ENCODE measurements at regions not wholly inside any gene's neighbourhood (a gene's known extent, or its start where the extent isn't known, plus 50 kb on each side); places are given as distances from the start of the nearest gene placed in this dataset.

DNA sequence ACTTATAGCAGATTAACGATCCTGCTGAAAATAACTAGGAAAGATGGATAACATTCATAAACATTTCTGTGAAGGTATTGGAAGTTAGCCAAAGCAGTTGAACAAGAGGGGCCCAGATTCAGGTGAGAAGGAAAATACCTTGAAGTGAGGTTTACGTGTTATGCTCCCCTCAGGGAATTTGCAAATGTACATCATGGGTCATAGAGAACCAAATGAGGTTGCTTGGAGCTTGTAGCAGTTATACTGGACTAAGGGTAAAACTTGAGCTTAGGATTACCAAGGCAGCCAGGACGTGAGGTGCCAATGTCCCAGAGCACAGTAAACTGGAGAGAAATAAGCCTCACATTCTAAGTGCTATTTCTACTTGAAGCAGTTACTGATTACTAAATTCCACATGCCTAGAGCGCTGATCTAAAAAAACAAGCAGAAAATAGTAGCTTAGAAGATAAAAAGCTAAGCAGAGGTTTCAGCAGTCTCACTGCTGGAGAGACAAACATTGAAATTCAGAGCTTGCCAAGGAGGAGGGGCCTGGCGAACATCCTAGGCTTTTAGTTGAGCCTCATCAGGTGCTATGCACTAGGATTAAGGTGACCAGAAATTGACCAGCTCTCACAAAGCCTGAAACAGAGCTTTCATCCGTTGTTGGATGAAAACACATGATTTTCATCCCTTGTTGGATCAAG is 136.7 kb upstream of the FAM20A start:
- DNase-seq = no peak

GRCh38 chr17:68734931-68735330 is 133.8 kb upstream of the FAM20A start:
- DNase-seq = no peak

DNA sequence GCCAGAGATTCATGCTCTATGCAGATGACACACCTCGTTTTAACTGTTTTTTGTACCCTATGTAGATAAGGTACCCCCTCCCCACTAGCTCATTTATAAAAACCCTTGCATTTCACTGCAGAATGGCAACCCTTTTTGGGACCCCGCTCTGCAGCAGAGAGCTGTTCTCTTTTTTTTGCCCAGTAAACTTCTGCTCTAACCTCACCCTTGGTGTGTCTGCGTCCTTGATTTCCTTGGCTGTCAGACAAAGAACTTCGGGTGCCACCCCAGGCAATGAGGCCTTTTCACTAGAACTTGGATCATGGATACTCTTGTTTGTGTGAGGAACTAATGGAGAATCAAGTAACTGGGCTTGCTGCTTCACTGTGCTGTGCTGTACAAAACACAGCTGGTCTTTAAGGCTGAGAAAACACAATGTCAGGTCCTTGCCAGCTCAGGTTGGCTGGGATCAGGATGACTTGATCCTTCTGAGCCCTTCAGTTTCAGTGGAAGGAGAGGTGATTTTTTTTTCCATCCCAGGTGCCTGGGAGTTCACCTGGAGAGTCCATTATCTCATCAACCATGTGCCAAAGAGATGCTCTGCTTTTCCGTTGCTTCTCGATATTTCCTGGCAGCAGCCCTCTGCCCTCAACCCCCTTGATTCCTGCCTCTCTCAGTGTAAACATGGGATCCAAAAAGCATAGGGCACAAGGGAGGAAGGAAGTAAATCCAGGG is 133.2 kb upstream of the FAM20A start:
- DNase-seq = no peak

DNA sequence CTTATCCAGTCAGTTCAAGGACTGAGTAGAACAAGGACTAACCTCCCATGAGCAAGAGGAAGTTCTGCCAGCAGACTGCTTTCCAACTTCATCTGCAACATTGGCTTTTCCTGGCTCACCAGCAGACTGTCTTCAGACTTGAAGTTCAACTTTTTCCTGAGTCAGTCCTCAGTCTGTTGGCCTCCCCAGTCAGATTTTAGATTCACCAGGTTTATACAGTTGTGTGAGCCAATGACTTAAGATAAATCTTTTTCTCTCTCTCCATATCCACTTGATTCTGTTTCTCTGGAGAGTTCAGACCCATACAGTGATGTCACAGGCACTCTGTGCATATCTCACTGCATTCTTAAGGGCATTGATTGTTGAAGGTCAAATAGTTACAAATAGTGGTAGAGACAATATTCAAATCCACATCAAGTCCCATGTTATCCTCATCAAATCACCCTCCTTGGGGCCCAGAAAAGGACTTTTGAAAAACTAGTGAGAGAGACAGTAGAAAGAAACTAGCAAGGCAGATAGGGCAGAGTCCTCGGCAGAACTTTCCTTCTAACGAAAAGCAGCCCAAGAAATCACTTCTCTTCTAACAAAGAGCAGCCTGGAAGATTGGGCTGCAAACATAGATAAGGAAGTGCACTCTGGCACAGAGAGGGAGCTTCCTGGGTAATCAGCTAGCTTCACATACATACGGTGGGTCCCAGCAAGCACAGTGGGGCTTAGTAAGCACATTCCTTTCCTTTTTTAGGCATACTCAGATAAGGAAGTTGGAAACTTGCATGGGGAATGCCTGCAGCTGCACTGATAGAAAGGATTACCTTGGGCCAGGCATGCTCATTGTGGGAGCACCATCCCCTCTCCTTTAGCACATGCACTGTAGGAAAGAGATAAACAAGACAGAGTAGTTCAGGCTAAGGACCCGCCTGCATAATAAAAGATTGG is 132.3 kb upstream of the FAM20A start:
- no peak for DNase-seq

GRCh38 chr17:68732301-68732749 is 131.2 kb upstream of the FAM20A start:
- no peak for DNase-seq

GRCh38 chr17:68731465-68731864 is 130.3 kb upstream of the FAM20A start:
- DNase-seq = no peak

DNA sequence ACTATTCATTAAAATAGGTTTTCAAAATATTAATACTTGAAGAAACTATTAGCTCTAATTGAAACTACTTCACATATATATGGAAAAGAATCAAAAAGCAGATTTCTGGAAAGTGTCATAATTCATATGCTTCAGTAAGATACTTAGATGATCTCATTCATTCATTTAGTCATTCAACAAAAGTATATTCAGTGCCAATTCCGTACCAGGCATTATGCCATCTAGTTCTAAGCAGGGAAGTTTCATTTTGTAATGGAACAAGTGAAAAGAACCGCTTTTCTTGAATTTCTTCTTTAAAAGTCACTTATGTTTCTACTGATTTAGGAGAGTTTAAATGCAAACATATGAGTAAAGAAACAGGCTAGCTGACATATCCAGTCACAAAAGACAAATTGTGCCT is 118.3 kb upstream of the FAM20A start:
- no peak for DNase-seq

- no peak for DNase-seq
Observed at GRCh38 chr17:68718926-68719325, 117.8 kb upstream of the FAM20A start.

DNA sequence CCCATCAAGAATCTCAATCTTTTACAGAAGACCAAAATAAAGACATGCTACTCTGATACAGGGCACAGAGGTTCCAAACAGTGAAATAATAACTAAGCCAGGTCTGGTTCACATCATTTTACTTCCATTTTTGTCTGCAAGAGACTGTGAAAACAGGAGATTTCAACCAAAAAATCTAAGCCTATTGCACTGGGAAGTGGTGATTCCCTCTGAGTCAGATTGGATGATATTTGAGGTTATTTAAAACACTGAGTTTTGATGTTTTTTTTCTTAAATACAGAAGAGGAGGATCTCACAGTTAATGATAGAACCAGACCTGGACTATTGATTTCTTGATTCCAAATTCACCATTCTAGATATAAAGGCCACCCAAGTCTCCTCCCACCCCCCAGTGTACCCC is 117.3 kb upstream of the FAM20A start:
- no peak for DNase-seq

DNA sequence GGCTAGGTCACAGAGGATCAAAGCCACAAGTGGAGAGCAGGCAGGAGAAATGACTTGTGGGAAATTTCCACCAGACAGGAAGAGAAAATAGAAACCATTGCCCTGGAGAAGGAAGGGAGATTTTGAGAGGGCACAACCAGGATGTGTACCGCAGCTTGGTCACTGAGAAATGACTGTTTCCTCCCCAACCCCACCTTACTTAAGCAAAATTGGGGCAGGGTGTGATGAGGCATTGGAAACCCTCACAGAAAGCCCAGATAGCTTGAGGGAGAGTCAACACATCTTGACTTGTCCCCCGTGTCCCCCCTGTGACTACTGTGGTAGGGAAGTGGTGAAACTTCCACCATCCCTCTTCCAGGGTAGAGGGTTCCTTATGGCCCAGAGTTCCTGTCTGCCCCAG is 113.5 kb upstream of the FAM20A start:
- no peak for DNase-seq

GRCh38 chr17:68711858-68712257 is 110.7 kb upstream of the FAM20A start:
- peak; percentile 68 for DNase-seq

- DNase-seq = no peak
Observed at GRCh38 chr17:68710976-68711375, 109.8 kb upstream of the FAM20A start.

DNA sequence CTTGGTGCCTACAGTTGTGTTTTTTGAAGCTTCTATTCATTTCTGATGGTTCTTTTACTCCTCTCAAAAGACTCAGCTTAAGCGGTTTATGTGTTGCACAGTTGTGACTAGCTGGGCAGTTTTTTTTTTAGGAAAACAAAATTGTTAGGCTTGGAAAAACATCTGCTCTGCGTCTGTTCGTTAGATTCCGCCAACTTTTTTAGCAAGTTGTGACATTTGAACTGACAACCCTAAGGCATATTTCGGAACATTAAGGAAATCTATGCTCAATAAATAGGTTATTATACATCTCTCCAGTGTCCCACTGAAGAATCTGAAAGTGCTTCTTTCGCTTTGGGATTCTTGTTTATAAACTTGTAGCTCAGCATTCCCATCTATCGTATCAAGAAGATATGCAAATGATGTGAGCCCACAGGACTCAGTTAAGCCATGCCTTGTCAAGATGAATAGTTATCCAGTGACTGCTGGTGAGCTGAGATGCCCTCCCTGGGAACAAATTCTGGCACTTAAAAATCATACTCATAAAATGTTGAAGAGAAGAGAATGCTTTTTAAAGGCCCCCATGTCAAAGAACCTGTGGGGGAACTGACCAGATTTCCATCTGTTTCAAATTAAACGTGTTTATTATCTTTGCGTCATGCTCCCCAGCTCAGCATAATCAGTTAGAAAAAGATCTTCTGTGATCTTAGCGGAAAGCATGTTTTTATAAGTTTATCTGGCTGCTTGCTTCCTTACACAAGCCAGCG is 109.0 kb upstream of the FAM20A start:
- no peak for DNase-seq

- DNase-seq = no peak
Observed at GRCh38 chr17:68709461-68709860, 108.3 kb upstream of the FAM20A start.

GRCh38 chr17:68707031-68707430 is 105.9 kb upstream of the FAM20A start:
- DNase-seq = no peak

- no peak for DNase-seq
Observed at GRCh38 chr17:68706356-68706920, 105.3 kb upstream of the FAM20A start.

- no peak for DNase-seq
Observed at GRCh38 chr17:68705714-68706076, 104.5 kb upstream of the FAM20A start.

GRCh38 chr17:68704871-68705713 is 103.9 kb upstream of the FAM20A start:
- no peak for DNase-seq

DNA sequence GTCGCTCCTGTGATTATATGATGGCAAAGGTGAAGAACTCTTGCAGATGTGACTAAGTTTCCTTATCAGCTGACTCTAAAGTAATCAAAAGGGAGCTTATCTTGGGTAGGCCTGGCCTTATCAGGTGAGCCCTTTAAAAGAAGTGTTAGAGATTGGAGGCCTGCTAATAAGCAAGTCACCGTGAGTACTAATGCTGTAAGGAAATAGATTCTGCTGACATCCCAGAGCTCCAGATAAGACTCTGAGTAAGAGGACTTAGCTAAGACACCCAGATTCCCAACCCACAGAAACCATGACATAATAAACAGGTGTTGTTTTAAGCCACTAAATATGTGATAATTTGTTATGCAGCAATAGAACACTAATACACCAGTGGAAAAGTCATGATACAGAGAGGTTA is 99.9 kb upstream of the FAM20A start:
- no peak for DNase-seq

DNA sequence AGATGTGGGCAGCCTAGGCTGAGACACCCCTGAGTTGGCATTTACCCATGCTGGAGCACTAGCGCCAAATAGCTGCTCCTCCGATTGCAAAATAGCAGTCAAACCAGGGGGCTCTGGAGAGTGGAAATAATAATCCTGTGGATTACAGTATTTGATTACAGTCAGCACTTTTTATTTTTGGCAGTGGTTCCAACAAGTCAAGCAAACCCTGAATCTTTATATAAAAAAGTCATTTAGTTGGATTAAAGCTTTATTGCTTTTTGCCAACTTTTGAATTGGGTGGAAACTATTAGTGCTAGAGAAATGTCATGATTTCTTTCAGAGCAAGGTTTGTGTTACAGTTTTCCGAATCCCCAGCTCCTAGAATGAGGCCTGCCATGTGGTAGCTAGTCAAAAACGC is 99.3 kb upstream of the FAM20A start:
- DNase-seq = no peak

DNA sequence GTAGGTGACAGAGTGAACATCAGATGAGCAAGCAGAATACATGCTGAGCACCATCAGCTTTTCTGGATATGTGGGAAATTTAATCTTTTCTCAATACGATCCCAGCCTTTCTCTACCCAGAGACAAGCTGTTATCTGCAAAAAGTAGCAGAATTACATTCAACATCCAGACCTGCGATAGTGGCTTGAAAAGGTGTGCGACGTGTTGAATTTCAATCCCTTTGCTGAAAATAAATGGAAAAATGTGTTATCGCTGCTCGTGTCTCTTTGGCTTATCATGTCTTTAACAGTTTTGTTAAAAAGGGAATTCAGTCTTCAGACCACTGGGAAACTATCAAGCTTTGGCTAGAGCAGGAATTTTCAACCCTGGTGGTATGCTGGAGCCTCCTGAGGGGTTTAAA is 98.8 kb upstream of the FAM20A start:
- no peak for DNase-seq

DNA sequence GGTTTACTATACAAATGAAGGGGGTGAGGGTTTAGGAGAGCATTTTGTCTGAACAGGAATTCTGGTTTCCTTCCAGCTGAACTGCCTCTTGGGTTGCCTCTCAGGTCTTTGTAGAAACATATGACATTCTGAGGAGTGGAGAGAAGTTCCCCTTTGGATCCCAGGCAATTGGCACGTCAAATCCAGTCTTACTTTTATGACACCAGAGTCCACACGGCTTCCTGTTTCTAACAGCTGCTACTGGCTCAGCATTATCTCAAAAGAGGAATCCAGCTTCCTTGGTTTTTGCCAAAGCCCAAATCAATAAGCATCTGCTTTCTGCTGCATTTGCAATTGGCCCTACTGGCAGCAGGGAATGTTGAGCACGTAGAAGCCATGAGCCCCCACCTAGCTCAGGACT is 97.6 kb upstream of the FAM20A start:
- DNase-seq = no peak

Data from DMS153 (cell line).